Jurkat, Clone E6-1 (cell line): ENCODE measurements at regions not wholly inside any gene's neighbourhood (a gene's known extent, or its start where the extent isn't known, plus 50 kb on each side); places are given as distances from the start of the nearest gene placed in this dataset.

ENCODE experiments used
- DNase-seq: peaks from one replicate; pipeline ENCODE4 v3.0.0-alpha.2; 2011; ENCODE audit warnings: low read depth, low spot score
- H3K4me3 ChIP-seq: 2 replicates; pipeline ENCODE4 v1.5.1; 2011; ENCODE audit warnings: mild to moderate bottlenecking, low read length, control low read depth, moderate library complexity

DNA sequence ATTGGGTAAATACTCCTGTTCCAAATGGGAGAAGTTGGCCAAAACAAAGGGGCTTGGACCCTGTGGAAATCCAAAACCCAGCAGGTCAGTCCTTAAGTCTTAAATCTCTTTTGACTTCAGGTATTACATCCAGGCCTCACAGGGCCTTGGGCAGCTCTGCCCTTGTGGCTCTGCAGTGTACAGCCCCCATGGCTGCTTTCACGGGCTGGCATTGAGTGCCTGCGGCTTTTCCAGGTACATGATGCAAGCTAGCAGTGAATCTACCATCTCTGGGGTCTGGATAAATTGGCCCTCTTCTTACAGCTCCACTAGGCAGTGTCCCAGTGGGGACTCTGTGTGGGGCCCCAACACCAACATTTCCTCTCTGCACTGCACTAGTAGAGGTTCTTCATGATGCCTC, 308.5 kb upstream of the ARRDC3 start:
- H3K4me3 ChIP-seq: no peak overlapping the region
- DNase-seq: no peak

DNA sequence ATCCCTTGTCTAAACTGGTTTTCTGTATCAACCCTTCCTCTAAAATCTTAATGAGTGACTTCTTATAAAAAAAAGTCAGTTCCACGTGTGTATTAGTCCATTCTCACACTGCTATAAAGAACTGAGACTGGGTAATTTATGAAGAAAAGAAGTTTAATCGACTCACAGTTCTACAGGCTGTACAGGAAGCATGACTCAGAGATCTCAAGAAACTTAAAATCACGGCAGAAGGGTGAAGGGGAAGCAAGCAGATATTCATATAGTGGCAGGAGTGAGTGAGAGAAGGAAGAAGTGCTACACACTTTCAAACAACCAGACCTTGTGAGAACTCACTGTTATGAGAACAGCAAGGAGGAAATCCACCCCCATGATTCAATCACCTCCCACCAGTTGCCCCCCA, 307.8 kb upstream of the ARRDC3 start:
- DNase-seq: no peak
- no peak overlapping the region for H3K4me3 ChIP-seq

DNA sequence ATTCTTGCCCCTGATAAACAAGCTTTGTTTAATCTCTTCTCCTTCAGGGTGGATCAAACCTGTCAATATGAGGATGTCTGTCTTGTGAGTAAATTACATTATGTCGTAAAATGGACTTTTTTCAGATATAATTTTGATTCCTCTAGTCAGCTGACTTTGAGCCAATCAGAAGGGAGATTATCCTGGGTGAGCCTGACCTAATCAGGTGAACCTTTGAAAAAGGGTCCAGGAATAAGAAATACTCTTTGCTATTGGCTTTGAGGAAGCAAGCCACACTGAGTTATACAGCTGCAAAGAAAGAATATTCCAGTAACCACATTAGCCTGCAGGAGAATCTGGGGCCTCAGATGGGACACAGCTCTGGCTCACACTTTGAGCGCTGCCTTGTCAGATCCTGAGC, 304.3 kb upstream of the ARRDC3 start:
- H3K4me3 ChIP-seq: no peak overlapping the region
- no peak for DNase-seq

DNA sequence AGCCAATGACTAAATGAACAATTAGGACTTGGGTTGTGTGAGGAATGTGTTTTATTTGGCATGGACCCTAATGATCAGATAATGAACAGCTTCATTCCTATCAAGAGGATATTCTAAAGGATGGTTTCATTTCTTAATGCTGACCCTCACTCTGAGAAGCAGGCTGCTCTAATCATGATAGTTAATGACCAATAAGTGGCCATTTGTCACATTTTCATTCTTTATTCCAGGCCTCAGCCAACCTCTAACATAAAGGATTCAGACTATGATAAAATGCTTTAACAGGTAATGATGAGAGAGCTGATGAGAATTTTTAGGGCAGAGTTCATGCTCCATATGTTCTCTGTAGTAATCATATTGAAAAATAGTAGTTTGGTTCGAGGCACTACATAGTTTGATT, 301.5 kb upstream of the ARRDC3 start:
- H3K4me3 ChIP-seq: no peak overlapping the region
- no peak for DNase-seq

DNA sequence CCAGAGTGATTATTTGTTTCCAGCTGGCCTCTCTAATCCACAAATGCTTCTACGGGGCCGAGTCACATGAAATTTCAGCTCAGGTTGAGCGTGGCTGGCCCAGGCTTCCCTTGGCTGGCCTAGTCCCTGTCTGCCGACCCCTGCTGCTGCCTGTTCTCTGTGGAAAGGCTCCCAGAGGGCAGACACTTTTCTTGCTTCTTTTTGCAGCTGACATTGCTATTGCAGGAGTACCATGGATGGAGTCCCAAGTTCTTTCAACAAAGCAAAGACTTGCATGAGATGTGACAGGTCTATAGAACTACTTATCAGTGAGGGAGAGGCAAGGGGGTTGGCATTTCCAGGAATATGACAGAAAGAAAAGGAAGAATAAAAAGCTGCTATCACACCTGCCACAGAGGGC, 287.4 kb upstream of the ARRDC3 start:
- H3K4me3 ChIP-seq: no peak overlapping the region
- DNase-seq: no peak

DNA sequence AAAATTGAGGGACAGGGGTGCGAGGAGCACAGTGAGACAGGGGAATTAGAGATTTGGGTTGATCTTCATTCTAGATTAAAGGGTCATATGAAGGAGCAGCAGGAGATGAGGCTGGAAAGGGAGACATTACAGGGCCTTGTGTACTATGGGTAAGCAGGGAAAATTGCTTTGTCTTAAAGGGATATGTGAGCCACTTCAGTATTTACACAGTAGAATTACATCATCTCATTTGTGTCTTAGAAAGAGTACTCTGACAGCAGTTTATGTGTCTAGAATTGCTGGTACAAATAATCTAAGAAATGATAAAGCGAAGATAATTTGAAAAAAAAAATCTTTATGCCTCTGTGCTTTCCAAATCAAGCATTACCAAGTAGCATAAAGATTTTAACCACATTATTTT, 287.0 kb upstream of the ARRDC3 start:
- no peak for DNase-seq
- no peak overlapping the region for H3K4me3 ChIP-seq

DNA sequence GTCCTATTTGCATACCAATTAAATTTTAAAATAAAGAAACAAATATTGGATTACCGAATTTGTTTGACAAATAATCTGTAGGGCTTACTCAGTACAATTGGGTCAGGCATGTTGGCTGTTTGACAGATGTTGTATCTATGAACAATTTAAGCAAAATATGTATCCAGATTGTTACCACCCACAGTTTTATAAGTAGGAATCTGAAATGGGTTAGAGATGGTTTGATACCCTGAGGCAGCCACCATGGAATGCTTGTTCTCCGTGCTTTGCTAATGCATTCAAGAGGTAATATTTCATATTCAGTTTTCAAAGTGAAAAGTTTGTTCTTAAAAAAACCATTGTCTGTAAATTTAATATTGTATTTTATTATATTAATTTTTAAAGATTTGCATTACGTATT, 285.1 kb upstream of the ARRDC3 start:
- H3K4me3 ChIP-seq: no peak overlapping the region
- no peak for DNase-seq

DNA sequence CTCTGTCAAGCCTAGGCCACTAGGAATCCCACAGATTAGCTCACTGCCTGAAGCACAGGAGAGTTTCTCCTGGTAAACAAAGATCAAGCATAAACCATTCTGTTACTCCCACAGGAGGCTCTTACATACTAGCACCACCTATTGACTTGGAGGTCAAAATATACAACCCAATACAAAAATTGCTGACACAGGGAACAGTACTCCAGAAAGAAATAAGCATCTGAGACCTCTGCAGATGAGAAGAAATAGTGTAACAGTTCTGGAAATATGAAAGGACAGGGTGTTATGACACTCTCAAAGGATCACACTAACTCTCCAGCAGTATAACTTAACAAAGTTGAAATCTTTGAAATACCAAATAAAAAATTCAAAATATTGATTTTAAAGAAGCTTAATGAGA, 269.6 kb upstream of the ARRDC3 start:
- H3K4me3 ChIP-seq: no peak overlapping the region
- DNase-seq: no peak

DNA sequence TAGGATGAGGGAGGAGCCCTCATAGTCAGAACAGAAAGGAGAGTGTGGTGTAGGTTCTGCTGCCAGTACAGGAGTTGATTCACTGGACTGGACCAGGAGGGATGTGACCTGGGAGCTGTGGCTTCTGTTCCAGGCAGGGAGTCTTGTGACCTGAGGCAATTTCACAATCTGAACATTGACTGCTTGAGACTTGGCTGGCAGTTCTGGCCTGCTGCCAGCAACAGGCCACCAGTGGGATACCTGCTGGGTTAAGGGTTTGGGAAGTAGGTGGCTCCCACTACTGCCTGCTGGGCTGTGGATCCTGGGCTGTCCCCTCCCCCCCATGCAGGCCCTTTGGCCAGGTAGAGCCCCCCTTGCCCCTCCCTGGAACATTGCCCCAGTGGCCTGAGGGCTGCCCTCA, 268.6 kb upstream of the ARRDC3 start:
- DNase-seq: no peak
- no peak overlapping the region for H3K4me3 ChIP-seq

DNA sequence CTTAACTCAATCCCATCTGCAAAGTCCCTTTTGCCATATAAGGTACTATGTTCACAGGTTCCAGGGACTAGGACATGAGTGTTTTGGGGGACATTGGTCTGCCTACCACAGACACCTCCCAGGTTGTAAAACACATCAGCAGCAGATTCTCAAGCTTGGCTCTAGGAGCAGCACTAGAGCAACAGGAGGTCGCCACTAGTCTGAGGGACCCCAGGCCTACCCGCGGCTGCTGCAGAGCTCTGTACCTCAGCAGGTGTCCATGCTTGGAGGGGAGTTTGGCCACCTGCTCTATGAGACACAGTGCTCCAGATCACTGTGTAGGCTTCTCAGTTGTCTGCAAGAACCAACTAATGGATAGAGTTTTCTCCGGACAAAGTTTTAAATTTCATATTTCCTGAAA, 262.2 kb upstream of the ARRDC3 start:
- no peak overlapping the region for H3K4me3 ChIP-seq
- no peak for DNase-seq

DNA sequence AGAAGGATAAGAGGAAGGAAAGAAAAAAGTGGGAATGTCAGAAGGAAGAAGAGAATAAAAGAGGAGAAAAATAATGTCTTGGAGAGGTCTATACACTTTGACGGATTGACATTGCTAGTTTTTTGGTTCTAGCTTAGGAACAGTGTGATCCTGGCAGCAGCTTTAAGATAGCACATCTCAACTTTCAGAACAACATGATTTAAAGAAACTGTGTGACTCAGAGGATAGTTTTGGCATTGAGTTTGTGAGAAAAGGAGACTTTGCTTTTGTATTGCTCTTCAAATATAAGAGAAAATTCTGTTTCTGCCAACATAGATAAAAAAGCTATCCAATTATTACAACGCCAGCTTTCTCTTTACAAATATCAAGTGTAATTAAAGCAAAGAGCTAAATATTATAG, 260.7 kb upstream of the ARRDC3 start:
- no peak overlapping the region for H3K4me3 ChIP-seq
- no peak for DNase-seq

DNA sequence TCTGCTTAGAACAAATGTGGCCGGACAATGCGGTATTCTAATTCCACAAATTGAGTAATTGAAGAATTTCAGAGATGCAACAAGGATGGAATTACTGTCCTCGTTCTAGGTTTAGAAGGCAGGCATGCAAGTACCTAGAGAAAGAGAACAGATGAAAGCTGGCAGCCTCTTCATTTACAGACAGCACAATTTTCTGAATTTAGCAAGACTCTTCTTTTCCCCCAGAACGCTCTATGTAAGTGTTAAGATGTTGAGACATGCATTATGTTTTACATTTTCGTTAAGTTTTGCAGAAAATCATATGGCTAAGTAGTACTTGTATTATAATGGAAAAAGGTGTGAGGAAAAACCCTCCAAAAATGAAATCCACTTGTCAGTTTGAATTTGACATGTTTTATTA, 259.5 kb upstream of the ARRDC3 start:
- no peak overlapping the region for H3K4me3 ChIP-seq
- DNase-seq: no peak

DNA sequence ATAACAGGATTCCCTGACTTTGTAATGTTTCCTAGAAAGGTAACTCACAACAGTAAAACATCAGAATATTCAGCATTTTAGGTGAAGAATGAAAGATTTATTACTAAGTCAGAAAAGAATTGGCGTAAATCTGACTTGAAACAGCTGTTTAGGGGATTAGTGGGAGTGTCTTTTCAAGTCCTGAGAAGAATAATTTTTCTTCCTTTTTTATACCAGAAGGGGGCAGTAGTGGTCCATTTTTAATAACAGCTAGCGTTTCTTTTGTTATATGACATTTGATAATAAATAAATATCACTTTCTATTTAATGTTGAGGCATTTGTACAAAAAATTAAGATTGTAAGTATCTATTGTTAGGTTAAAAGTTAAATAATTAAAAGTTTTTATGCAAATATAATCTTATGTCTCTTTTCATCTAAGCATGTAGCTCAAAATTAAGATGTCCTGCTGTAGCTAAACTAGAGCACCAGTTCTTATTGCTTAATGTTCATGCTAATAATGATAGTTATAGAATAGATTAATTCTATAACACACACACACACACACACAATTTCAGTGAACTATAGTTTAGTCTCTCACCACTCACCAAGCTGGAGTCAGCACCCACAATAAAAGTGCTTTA, 258.7 kb upstream of the ARRDC3 start:
- DNase-seq: peak; percentile 41
- no peak overlapping the region for H3K4me3 ChIP-seq

DNA sequence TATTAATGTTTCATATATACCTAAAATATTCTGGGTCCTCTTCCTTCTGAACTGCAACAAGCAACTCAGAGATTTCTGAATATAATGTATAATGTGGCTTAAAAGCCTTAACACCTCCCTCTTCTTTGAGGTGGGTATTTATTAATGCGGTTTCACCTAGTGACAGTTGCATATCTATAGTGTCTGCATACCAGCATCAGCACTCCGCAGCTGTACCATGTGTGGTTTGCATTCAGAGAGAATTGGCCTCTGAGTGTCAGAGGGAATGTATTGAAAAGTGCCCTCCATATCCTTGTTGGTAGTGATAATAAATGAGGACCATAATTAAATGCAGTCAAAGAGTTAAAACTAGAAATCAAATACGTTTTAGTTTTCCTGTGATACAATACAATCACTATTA, 256.6 kb upstream of the ARRDC3 start:
- DNase-seq: no peak
- H3K4me3 ChIP-seq: no peak overlapping the region

DNA sequence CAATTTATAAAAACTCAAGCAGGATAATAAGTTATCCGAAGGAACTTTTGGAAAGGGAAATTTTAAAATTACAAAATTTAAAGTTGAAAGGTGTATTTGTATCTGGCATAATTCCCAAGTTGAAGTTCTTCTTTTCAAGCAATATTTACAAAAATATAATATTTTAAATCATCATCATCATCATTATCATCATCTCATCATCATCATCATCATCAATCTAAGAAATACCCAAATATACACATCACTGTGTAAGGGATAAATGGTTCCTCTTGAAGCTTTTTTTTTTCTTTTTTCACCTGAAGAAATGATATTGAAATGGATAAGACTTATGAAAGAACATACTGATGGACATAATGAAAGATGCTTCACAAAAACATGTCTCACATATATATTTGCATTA, 254.9 kb upstream of the ARRDC3 start:
- H3K4me3 ChIP-seq: no peak overlapping the region
- no peak for DNase-seq

DNA sequence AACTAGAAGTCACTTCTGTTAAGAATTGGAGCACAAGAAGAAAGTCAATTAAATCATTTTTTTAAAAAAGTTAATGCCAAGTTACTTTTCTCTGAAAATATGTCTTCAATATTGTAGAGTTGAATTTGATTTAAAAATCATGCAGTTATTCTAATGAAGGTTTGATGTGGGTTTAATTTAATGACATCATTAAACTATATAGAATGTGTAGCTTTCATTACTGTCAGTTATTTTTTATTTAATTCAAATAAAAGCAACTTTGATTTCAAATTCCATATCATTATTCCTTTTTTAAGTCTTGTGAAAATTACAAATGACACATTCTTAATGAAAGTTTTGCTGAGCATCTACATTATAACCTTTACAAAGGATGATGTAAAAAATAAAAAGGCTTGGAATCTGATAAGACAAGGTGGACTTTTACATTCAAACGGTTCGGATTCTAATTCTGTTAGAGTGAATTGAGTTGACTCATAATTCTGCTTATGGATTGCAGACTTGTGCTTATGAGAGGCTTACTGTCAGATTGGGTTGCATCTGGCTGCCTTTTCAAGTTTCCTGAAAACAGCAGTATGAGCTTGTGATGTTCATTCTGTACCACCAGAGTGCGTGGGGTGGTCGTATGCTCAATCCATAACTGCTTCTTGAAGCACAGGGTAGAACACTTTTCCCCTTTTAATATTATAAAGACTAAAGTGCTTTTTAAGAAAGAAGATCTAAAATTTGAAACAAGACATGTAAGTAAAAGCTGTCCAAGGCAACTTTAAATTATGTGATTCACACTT, 253.0 kb upstream of the ARRDC3 start:
- no peak overlapping the region for H3K4me3 ChIP-seq
- DNase-seq: peak; percentile 3

DNA sequence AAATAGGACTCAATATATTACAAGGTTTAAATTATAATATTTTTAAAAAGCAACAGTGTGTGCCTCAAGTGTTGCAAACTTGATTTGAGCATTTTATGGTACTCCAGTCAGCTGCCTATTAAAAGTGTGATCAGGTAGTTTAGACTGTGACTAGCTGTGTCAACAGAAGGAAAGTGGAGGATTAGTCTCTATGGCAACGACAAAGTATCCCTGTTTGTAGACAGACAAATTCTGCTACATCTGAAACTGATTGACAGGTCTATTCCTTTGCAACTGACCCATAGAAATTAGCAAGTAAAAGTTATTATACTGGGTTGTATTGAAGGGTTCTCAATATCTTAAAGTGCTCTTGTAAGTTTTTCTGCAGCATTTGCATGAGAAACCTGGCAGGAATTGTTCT, 249.8 kb upstream of the ARRDC3 start:
- no peak for DNase-seq
- no peak overlapping the region for H3K4me3 ChIP-seq

DNA sequence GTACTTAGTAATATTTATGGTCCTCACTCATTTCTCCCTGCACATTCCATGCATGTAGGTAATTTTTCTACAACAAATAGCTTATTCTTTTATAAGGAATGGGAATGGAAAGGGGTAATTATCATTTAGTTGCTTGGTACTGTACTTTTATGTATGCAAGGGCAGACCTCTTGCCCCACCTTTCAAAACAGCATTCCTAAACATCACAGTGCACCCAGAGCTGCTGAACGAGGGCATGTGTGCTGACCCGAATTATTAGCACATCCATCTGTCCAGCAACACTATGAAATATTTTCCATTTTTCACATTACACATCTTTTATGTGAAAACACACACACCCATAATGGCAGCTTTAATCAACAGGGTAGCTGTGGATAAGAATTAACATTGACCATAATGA, 228.6 kb upstream of the ARRDC3 start:
- no peak for DNase-seq
- H3K4me3 ChIP-seq: no peak overlapping the region

DNA sequence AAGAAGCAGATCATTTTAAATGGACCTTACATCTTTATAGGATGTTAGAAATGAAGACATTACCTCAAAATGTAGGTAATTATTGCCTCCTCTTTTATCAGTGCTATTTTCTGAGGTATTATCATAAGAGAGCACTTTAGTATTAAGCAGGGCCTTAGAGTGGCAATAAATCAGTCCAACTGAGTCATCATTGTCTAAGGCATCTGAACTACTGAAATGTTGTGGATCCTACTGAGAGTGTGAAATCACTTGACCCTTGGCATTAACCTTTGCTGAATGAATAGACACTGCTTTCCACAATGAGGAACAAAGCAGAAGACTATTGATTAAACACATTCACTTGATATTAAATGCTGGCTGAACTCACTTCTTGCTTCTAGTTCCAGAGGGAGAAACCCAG, 224.6 kb upstream of the ARRDC3 start:
- no peak for DNase-seq
- no peak overlapping the region for H3K4me3 ChIP-seq

DNA sequence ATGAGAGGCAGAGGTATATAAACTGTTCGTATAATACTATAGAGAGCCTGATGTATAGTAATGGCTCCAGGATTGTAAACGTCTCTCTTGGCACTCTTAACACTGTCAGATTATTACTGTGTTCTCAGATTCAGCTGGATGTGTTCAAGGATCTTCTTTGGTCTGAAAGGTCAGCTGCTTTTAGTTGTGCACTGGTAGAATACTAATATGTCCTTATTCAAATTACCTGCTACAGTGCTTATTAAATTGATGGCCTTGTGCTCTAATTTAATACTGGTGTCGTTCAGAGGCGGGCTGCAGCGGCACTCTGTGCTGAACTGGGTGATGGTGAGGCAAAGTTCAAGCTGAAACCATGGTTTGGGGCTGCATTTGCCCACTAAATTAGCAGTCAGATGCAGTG, 216.7 kb upstream of the ARRDC3 start:
- DNase-seq: no peak
- no peak overlapping the region for H3K4me3 ChIP-seq

DNA sequence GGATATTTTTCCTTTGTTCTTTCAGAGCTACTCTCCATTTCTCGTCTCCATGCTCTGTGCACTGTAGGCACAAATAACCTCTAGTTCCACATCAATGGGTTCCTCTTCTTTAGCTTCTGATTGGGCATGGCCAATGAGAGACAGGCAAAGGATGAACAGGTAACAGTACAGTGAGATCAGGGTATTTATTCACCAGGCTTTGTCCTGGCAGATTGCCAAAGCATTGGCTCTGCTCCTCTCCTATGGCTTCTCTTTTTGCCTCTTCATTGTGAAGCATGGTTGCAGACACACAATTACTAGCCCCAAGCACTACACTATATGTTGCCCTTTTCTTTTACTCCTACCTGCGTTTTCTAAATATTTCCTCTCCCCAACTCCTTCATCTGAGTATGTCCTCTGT, 215.1 kb upstream of the ARRDC3 start:
- DNase-seq: no peak
- no peak overlapping the region for H3K4me3 ChIP-seq
